Vagina (tissue), 2 donors: ENCODE measurements at regions not wholly inside any gene's neighbourhood (a gene's known extent, or its start where the extent isn't known, plus 50 kb on each side); places are given as distances from the start of the nearest gene placed in this dataset.

Source experiments
- POLR2A ChIP-seq, 2 donors: fragments of 450-650 bp; IDR thresholded peaks; one replicate each; pipeline ENCODE4 v1.6.1; 2017; ENCODE audit warnings: antibody characterized with exemption in 2 of 2, mild to moderate bottlenecking in 2 of 2, moderate library complexity in 2 of 2
- TF ChIP-seq, protein P1 (sequence below), 3 experiments: fragments of 450-650 bp in 2 of 3; fragments of 200-600 bp in 1 of 3; sonication (generic) in 1 of 3; IDR thresholded peaks; one replicate each; pipeline ENCODE4 v1.5.1; 2017 to 2019; ENCODE audit warnings: antibody characterized with exemption in 3 of 3, mild to moderate bottlenecking in 2 of 3, moderate library complexity in 2 of 3

DNA sequence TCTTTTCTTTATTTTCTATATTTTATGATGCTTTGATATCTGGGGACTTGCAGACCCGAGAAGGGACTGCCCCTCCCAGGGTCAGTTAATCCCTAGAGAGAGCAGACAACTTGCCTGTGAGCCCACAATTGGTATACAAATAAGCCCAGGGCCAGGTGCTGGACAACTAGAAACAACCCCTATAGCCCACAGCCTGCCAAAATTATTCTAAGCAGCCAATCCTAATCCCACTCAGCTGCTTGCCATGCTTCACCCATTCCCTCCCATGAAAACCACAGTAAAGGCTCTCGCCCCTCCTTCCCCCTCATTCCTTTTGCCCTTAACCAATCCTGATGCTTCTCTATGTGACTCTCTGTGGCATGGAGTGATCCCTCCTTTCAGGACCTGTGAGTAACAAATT, 380.7 kb downstream of the RBM43 start:
- TF ChIP-seq, protein P1, sequence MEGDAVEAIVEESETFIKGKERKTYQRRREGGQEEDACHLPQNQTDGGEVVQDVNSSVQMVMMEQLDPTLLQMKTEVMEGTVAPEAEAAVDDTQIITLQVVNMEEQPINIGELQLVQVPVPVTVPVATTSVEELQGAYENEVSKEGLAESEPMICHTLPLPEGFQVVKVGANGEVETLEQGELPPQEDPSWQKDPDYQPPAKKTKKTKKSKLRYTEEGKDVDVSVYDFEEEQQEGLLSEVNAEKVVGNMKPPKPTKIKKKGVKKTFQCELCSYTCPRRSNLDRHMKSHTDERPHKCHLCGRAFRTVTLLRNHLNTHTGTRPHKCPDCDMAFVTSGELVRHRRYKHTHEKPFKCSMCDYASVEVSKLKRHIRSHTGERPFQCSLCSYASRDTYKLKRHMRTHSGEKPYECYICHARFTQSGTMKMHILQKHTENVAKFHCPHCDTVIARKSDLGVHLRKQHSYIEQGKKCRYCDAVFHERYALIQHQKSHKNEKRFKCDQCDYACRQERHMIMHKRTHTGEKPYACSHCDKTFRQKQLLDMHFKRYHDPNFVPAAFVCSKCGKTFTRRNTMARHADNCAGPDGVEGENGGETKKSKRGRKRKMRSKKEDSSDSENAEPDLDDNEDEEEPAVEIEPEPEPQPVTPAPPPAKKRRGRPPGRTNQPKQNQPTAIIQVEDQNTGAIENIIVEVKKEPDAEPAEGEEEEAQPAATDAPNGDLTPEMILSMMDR (IDR thresholded peaks at IDR 0.05) = no peak
- no peak for TF ChIP-seq POLR2A (IDR thresholded peaks at IDR 0.05)
